ENCODE measurements at regions not wholly inside any gene's neighbourhood (a gene's known extent, or its start where the extent isn't known, plus 50 kb on each side); places are given as distances from the start of the nearest gene placed in this dataset.
"Not testable (repeated sequence)": the region's sequence is repeated elsewhere in the genome, so short reads cannot be mapped to it uniquely, and the experiment has no call there.

- H3K27ac Mint-ChIP-seq; H3K9me3 Mint-ChIP-seq; H3K27me3 Mint-ChIP-seq; POLR2A ChIA-PET; H3K36me3 Mint-ChIP-seq (ENCODE audit: low read depth); H3K4me3 Mint-ChIP-seq; H3K4me1 Mint-ChIP-seq; DNase-seq: not testable (repeated sequence)
- CTCF ChIA-PET = interaction anchor here (1.2 kb wide), 1 partner anchor 77 kb away, joined by 3 read pairs; no protein-coding TSS in a partner anchor
Observed at GRCh38 chr1:95167503-95167902, 50.3 kb downstream of the TLCD4 start.

GRCh38 chr1:95168028-95168427 lies 50.9 kb downstream of the TLCD4 start:
- no peak for DNase-seq
- CTCF ChIA-PET = interaction anchor here (1.2 kb wide), 1 partner anchor 77 kb away, joined by 3 read pairs; no protein-coding TSS in a partner anchor
- H3K36me3 Mint-ChIP-seq (ENCODE audit: low read depth) = no peaks in the 10 kb centered on the region
- H3K4me3 Mint-ChIP-seq = no peak overlapping the region
- H3K27ac Mint-ChIP-seq = no peak overlapping the region
- POLR2A ChIA-PET = no interaction called here
- peaks cover 2% of the 10 kb centered on the region for H3K9me3 Mint-ChIP-seq
- no peaks in the 10 kb centered on the region for H3K27me3 Mint-ChIP-seq
- H3K4me1 Mint-ChIP-seq = no peaks in the 10 kb centered on the region

GRCh38 chr1:95168761-95169351 lies 51.7 kb downstream of the TLCD4 start:
- Mint-ChIP-seq H3K4me3 (no peak overlapping the region), H3K27ac (no peak overlapping the region), H3K36me3 (ENCODE audit: low read depth) (no peaks in the 10 kb centered on the region), H3K4me1 (no peaks in the 10 kb centered on the region), H3K9me3 (peaks cover 2% of the 10 kb centered on the region), H3K27me3 (no peaks in the 10 kb centered on the region)
- ChIA-PET CTCF (no interaction called here), POLR2A (no interaction called here)
- DNase-seq = no peak

GRCh38 chr1:95169548-95169947 lies 52.4 kb downstream of the TLCD4 start:
- no peak for DNase-seq
- H3K36me3 Mint-ChIP-seq (ENCODE audit: low read depth) = no peaks in the 10 kb centered on the region
- no peak overlapping the region for H3K27ac Mint-ChIP-seq
- no peaks in the 10 kb centered on the region for H3K27me3 Mint-ChIP-seq
- CTCF ChIA-PET = no interaction called here
- POLR2A ChIA-PET = no interaction called here
- no peak overlapping the region for H3K4me3 Mint-ChIP-seq
- peaks cover 2% of the 10 kb centered on the region for H3K9me3 Mint-ChIP-seq
- no peaks in the 10 kb centered on the region for H3K4me1 Mint-ChIP-seq

- H3K27me3 Mint-ChIP-seq = no peaks in the 10 kb centered on the region
- ChIA-PET POLR2A (no interaction called here), CTCF (no interaction called here)
Observed at GRCh38 chr1:95171270-95172245, 54.4 kb downstream of the TLCD4 start.

GRCh38 chr1:95176861-95177260 lies 57.1 kb upstream of the RWDD3 start:
- no peak for DNase-seq
- no peaks in the 10 kb centered on the region for H3K27me3 Mint-ChIP-seq
- H3K36me3 Mint-ChIP-seq (ENCODE audit: low read depth) = no peaks in the 10 kb centered on the region
- CTCF ChIA-PET = no interaction called here
- no peaks in the 10 kb centered on the region for H3K4me1 Mint-ChIP-seq
- H3K27ac Mint-ChIP-seq = no peak overlapping the region
- H3K9me3 Mint-ChIP-seq = no peaks in the 10 kb centered on the region
- no peak overlapping the region for H3K4me3 Mint-ChIP-seq
- POLR2A ChIA-PET = no interaction called here

More at GRCh38 chr1:95171270-95172245, 54.4 kb downstream of the TLCD4 start:
- Mint-ChIP-seq H3K27ac (no peak overlapping the region), H3K9me3 (no peaks in the 10 kb centered on the region), H3K4me1 (no peaks in the 10 kb centered on the region), H3K36me3 (ENCODE audit: low read depth) (no peaks in the 10 kb centered on the region), H3K4me3 (no peak overlapping the region)
- DNase-seq = no peak

- Mint-ChIP-seq H3K9me3 (no peaks in the 10 kb centered on the region), H3K4me1 (no peaks in the 10 kb centered on the region), H3K4me3 (no peak overlapping the region), H3K27me3 (peaks cover 3% of the 10 kb centered on the region), H3K36me3 (ENCODE audit: low read depth) (no peaks in the 10 kb centered on the region), H3K27ac (no peak overlapping the region)
- POLR2A ChIA-PET = interaction anchor here (1.2 kb wide), 1 partner anchor 55 kb away, joined by 4 read pairs; the partner anchor contains the start of gene RWDD3
- no peak for DNase-seq
- CTCF ChIA-PET = interaction anchor here (1.2 kb wide), 1 partner anchor 54 kb away, joined by 3 read pairs; the partner anchor contains the start of gene RWDD3
Observed at GRCh38 chr1:95179205-95179986, 54.6 kb upstream of the RWDD3 start.

- Mint-ChIP-seq H3K27me3 (peaks cover 5% of the 10 kb centered on the region), H3K4me1 (no peaks in the 10 kb centered on the region), H3K27ac (no peak overlapping the region), H3K36me3 (ENCODE audit: low read depth) (no peaks in the 10 kb centered on the region), H3K4me3 (no peak overlapping the region), H3K9me3 (no peaks in the 10 kb centered on the region)
- DNase-seq = no peak
- ChIA-PET CTCF (interaction anchor here (1.2 kb wide), 1 partner anchor 54 kb away, joined by 3 read pairs; the partner anchor contains the start of gene RWDD3), POLR2A (no interaction called here)
Observed at GRCh38 chr1:95180371-95180770, 53.6 kb upstream of the RWDD3 start.

- H3K4me1 Mint-ChIP-seq = no peaks in the 10 kb centered on the region
- no peak overlapping the region for H3K4me3 Mint-ChIP-seq
- H3K27me3 Mint-ChIP-seq = peaks cover 5% of the 10 kb centered on the region
- no peaks in the 10 kb centered on the region for H3K36me3 Mint-ChIP-seq (ENCODE audit: low read depth)
- no peak for DNase-seq
- ChIA-PET POLR2A (no interaction called here), CTCF (no interaction called here)
- no peaks in the 10 kb centered on the region for H3K9me3 Mint-ChIP-seq
- H3K27ac Mint-ChIP-seq = no peak overlapping the region
Observed at GRCh38 chr1:95181096-95181495, 52.9 kb upstream of the RWDD3 start.

- ChIA-PET CTCF (no interaction called here), POLR2A (no interaction called here)
- H3K27me3 Mint-ChIP-seq = peaks cover 5% of the 10 kb centered on the region
- no peak for DNase-seq
- no peak overlapping the region for H3K27ac Mint-ChIP-seq
- H3K4me1 Mint-ChIP-seq = no peaks in the 10 kb centered on the region
- no peaks in the 10 kb centered on the region for H3K36me3 Mint-ChIP-seq (ENCODE audit: low read depth)
- H3K9me3 Mint-ChIP-seq = no peaks in the 10 kb centered on the region
- H3K4me3 Mint-ChIP-seq = no peak overlapping the region
Observed at GRCh38 chr1:95183952-95184351, 50.1 kb upstream of the RWDD3 start.
